ENCODE measurements at regions not wholly inside any gene's neighbourhood (a gene's known extent, or its start where the extent isn't known, plus 50 kb on each side); places are given as distances from the start of the nearest gene placed in this dataset.

DNA sequence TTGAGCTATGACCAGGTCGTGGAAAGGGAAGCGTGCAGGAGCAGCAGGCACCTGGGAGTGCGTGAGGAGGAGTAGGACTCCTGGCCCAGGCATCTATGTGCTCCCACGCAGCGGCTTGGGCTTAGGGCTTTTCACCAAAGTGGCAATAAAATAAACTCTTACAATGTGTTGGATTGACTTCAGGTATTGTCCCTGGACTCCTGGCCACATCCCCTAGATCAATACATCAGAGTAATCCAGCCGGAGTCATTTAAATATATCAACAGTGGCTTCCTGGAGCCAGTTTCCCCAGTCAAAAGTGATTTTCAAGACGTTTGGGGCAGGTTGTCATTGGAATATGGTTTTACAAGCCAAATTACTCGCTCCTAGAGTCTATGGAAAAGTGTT is 344.4 kb downstream of the WDR11 start:
- TF ChIP-seq, protein P1, sequence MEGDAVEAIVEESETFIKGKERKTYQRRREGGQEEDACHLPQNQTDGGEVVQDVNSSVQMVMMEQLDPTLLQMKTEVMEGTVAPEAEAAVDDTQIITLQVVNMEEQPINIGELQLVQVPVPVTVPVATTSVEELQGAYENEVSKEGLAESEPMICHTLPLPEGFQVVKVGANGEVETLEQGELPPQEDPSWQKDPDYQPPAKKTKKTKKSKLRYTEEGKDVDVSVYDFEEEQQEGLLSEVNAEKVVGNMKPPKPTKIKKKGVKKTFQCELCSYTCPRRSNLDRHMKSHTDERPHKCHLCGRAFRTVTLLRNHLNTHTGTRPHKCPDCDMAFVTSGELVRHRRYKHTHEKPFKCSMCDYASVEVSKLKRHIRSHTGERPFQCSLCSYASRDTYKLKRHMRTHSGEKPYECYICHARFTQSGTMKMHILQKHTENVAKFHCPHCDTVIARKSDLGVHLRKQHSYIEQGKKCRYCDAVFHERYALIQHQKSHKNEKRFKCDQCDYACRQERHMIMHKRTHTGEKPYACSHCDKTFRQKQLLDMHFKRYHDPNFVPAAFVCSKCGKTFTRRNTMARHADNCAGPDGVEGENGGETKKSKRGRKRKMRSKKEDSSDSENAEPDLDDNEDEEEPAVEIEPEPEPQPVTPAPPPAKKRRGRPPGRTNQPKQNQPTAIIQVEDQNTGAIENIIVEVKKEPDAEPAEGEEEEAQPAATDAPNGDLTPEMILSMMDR (IDR thresholded peaks at IDR 0.05; ENCODE audit: insufficient read depth, missing control alignments): no peak
- FAIRE-seq (no peak), DNase-seq (ENCODE audit: insufficient read length, low spot score) (no peak)

DNA sequence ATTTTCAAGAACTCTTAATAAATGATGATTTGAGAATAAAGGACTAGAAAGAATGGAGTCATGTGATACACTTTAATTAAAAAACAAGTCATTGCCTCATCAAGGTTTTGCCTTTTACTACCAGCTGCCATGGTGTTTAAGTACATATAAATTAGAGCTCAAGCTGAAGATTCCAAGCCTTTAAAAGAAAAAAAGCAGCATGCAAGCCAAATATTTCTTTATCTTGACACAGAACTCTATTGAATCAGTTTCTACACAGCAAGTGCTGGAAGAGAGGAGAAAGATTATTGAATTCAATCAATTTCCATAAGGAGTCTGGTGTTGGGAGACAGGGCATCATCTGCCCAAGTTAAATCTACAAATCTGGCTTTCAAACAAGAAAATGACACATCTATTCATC is 347.9 kb downstream of the WDR11 start:
- no peak for DNase-seq (ENCODE audit: insufficient read length, low spot score)
- FAIRE-seq: no peak
- TF ChIP-seq, protein P1 (IDR thresholded peaks at IDR 0.05; ENCODE audit: insufficient read depth, missing control alignments): no peak

DNA sequence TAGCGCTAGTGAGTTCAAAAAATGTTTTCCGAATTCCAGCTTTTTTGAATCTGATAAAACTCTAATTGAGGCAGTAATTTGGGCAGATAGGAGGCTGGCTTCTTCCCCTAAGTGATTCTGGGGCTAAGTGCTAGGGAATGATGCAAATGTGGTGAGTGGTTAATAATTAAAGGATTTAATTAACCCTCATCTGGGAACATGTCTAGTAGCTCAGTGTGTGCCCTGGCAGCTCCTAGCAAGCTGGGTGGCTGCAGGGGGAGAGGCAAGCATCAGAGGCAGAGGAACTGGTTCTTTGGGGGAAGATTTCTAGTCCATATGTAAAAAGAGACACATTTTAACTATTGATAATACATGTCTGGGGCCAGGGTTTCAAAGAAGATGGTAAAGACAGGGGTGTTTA is 354.5 kb downstream of the WDR11 start:
- DNase-seq (ENCODE audit: insufficient read length, low spot score) (no peak), FAIRE-seq (no peak)
- TF ChIP-seq, protein P1 (IDR thresholded peaks at IDR 0.05; ENCODE audit: insufficient read depth, missing control alignments): no peak

DNA sequence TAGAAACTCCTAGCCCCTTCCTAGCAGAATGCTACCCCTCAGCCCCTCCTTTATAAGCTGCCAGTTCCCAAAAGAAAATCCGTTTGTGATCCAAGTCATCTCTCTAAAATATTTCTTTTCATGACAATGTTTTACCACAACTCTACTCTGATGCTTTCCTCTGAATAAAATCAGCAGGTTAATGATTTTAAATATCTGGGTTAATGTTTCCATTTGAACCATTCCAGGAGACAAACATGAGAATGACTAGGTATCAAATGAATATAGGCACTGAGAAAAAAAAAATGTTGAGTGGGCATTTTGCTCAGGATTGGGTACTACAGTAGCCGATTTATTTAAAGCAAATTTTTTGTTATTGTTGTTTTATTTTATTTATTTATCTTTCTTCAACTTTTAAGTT is 360.3 kb downstream of the WDR11 start:
- DNase-seq (ENCODE audit: insufficient read length, low spot score): no peak
- TF ChIP-seq, protein P1 (IDR thresholded peaks at IDR 0.05; ENCODE audit: insufficient read depth, missing control alignments): no peak
- no peak for FAIRE-seq

DNA sequence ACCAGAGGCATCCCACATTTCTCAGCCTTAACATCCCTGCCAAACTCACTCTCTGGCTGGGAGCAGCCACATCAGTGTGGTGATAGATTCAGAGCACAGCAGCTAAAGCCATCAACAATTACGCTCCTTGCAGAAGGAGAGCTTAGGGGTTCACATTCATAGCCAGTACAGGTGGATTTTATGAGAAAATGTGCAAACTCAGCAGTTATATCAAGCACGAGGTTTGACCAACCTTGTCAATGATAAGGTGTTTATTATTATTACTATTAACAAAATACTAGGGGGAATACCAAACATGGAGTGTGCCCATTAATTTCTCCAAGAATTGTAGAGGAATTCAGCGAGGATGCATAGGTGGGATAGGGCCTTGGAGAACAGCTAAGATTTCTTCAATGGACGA is 362.3 kb downstream of the WDR11 start:
- no peak for DNase-seq (ENCODE audit: insufficient read length, low spot score)
- TF ChIP-seq, protein P1 (IDR thresholded peaks at IDR 0.05; ENCODE audit: insufficient read depth, missing control alignments): no peak
- FAIRE-seq: no peak

DNA sequence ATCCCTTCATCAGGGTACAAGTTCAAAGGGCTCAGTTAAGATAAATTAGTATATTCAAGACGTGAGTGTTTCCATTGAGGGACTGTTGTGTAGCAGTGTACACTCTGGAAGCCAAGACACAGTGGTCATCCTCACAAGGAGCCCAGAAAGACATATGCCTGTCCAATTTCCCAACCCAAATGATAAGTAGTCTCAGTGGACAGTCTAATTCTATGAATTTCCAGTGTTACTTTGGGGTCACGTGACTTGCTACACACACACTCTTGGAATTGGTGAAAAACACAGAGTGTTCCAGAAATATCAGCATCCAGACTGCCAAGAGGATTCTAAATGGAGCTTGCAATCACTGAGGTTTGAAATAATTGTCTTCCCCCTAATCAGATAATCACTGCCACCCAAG is 365.1 kb downstream of the WDR11 start:
- DNase-seq (ENCODE audit: insufficient read length, low spot score): no peak
- no peak for FAIRE-seq
- TF ChIP-seq, protein P1 (IDR thresholded peaks at IDR 0.05; ENCODE audit: insufficient read depth, missing control alignments): no peak

DNA sequence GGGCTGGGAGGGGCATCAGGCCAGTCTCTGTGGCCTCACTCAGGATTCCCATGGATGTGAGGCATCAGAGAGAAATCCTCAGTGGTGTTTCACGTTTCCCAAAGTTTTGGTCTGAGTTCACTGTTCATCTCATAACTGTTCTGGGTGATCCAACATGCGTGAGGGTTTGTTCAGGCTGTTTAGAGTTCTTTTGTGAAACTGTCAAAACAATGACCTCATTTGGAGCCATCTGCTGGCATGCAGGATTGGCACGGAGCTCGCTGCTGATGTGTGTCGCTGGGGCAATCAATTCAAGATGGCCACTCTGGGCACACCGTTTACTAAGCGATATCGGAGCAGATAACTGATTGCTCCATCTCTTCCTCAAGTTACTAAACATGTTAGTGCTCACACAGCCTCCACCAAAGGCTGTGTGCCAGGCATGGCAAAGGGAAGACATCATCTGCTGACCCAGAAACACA is 365.6 kb downstream of the WDR11 start:
- DNase-seq (ENCODE audit: insufficient read length, low spot score) (no peak), FAIRE-seq (no peak)
- TF ChIP-seq, protein P1 (IDR thresholded peaks at IDR 0.05; ENCODE audit: insufficient read depth, missing control alignments): no peak
